SK-N-MC (cell line): ENCODE measurements at regions not wholly inside any gene's neighbourhood (a gene's known extent, or its start where the extent isn't known, plus 50 kb on each side); places are given as distances from the start of the nearest gene placed in this dataset.

Experiments used
- EZH2 ChIP-seq: fragments of 200-600 bp; sonication (generic); IDR thresholded peaks from one replicate; pipeline ENCODE4 v1.6.1; 2017; ENCODE audit warnings: antibody characterized with exemption
- FOXP2 ChIP-seq: optimal IDR thresholded peaks from 2 replicates; pipeline ENCODE3; 2011; ENCODE audit warnings: mild to moderate bottlenecking, moderate library complexity; ENCODE audit not compliant: insufficient read depth; ENCODE audit errors: extremely low read length, control extremely low read depth
- POLR2AphosphoS5 ChIP-seq: IDR thresholded peaks from 2 replicates; pipeline ENCODE4 v1.6.1; 2012; ENCODE audit warnings: mild to moderate bottlenecking, low read depth, low read length, borderline replicate concordance

DNA sequence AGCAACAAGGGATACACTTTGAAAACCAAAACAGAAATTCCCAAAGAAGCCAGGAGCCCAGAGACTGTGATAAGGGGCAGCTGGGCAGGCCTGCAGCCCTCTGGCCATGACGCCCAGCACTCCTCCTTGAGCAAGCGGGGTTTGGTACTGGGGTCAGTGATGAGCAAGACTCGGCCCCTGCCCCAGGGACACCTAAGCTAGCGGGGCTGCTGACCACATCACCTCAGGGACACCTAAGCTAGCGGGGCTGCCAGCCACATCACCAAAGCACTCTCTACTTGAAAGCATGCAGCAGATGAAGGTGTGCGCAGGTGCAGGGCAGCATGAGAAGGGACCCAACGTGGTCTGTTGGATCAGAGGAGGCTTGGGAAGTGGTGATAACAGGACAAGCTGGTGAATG lies 108.0 kb upstream of the PPP2R2D start:
- no peak for TF ChIP-seq POLR2AphosphoS5
- no peak for TF ChIP-seq EZH2
- TF ChIP-seq FOXP2, result no peak
